Fibroblast of skin of right quadriceps (primary cell): ENCODE measurements at regions not wholly inside any gene's neighbourhood (a gene's known extent, or its start where the extent isn't known, plus 50 kb on each side); places are given as distances from the start of the nearest gene placed in this dataset.

Experiments
- DNase-seq: peaks from one replicate; pipeline ENCODE4 v3.0.0-alpha.2; 2013

GRCh38 chr9:87049929-87050608, 102.8 kb upstream of the GAS1 start:
- peak; percentile 91 for DNase-seq

- DNase-seq: no peak
Measured at GRCh38 chr9:87054999-87055686, 107.8 kb upstream of the GAS1 start.

GRCh38 chr9:87059772-87060171, 112.5 kb upstream of the GAS1 start:
- DNase-seq: no peak

GRCh38 chr9:87062746-87063145, 115.4 kb upstream of the GAS1 start:
- peak; percentile 56 for DNase-seq

GRCh38 chr9:87063246-87063645, 115.9 kb upstream of the GAS1 start:
- DNase-seq: no peak

- peak; percentile 87 for DNase-seq
Measured at GRCh38 chr9:87063871-87064270, 116.6 kb upstream of the GAS1 start.

GRCh38 chr9:87064311-87064710, 117.0 kb upstream of the GAS1 start:
- no peak for DNase-seq

- DNase-seq: peak; percentile 45
Measured at GRCh38 chr9:87065981-87066380, 118.7 kb upstream of the GAS1 start.

- DNase-seq: no peak
Measured at GRCh38 chr9:87067426-87067825, 120.1 kb upstream of the GAS1 start.

GRCh38 chr9:87068177-87068840, 121.0 kb upstream of the GAS1 start:
- DNase-seq: peak; percentile 72

GRCh38 chr9:87069690-87070089, 122.4 kb upstream of the GAS1 start:
- peak; percentile 66 for DNase-seq

- DNase-seq: no peak
Measured at GRCh38 chr9:87070336-87070735, 123.0 kb upstream of the GAS1 start.

- peak; percentile 28 for DNase-seq
Measured at GRCh38 chr9:87071473-87071872, 124.2 kb upstream of the GAS1 start.

GRCh38 chr9:87073692-87074091, 126.4 kb upstream of the GAS1 start:
- DNase-seq: no peak

GRCh38 chr9:87075537-87075936, 128.2 kb upstream of the GAS1 start:
- DNase-seq: no peak

GRCh38 chr9:87076825-87077224, 129.5 kb upstream of the GAS1 start:
- peak; percentile 51 for DNase-seq

- DNase-seq: no peak
Measured at GRCh38 chr9:87077986-87078385, 130.7 kb upstream of the GAS1 start.

GRCh38 chr9:87080512-87081264, 133.4 kb upstream of the GAS1 start:
- DNase-seq: peak; percentile 49

- DNase-seq: no peak
Measured at GRCh38 chr9:87081503-87081902, 134.2 kb upstream of the GAS1 start.

- DNase-seq: no peak
Measured at GRCh38 chr9:87083986-87084385, 136.7 kb upstream of the GAS1 start.

GRCh38 chr9:87084407-87084806, 137.1 kb upstream of the GAS1 start:
- no peak for DNase-seq

- no peak for DNase-seq
Measured at GRCh38 chr9:87085073-87085472, 137.8 kb upstream of the GAS1 start.

GRCh38 chr9:87085521-87085920, 138.2 kb upstream of the GAS1 start:
- no peak for DNase-seq
